ENCODE measurements at regions not wholly inside any gene's neighbourhood (a gene's known extent, or its start where the extent isn't known, plus 50 kb on each side); places are given as distances from the start of the nearest gene placed in this dataset.

DNA sequence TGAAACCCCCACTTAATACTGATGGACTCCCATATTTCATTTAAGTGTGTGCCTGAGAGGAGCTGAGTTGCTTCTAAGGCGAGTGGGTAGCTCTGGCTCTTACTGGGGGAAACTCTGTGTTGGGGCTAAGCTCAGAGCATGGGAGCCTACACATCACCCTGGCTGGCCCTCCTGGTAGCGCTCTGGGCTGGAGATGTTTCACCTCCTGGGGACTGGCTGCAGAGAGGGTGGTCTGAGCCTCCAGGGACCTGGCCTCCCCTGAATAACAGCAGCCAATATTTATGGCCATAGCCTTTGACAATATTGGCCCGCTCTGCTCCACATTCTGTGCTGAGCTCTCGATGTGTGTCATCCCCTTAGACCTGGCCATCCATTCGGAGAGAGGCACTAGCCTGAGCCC, 316.5 kb downstream of the ZNF536 start:
- no peak overlapping the region for H3K27ac Mint-ChIP-seq
- no peak overlapping the region for H2BK20ac ChIP-seq (ENCODE audit: low read depth, low read length, poor library complexity, severe bottlenecking)
- H4K20me1 ChIP-seq (ENCODE audit: control insufficient read depth, insufficient read depth, insufficient read length), result no peaks in the 10 kb centered on the region
- no peak overlapping the region for H2AK5ac ChIP-seq (ENCODE audit: insufficient read length, low read length)
- H4K5ac ChIP-seq (ENCODE audit: insufficient read length, low read depth, low read length), result no peak overlapping the region
- no peaks in the 10 kb centered on the region for H3K9me3 ChIP-seq (ENCODE audit: control insufficient read depth, low read depth, low read length)
- no peak overlapping the region for H3K18ac ChIP-seq (ENCODE audit: insufficient read length, low read depth, low read length)
- no peak overlapping the region for H2BK120ac ChIP-seq (ENCODE audit: low read depth, low read length, poor library complexity, severe bottlenecking)
- no peaks in the 10 kb centered on the region for H3K36me3 Mint-ChIP-seq (ENCODE audit: insufficient read depth in 1 of 3, low read depth in 3 of 3)
- H3K4me1 Mint-ChIP-seq, result peaks cover 50 to 51% of the 10 kb centered on the region in 2 experiments
- TF ChIP-seq, protein P1, sequence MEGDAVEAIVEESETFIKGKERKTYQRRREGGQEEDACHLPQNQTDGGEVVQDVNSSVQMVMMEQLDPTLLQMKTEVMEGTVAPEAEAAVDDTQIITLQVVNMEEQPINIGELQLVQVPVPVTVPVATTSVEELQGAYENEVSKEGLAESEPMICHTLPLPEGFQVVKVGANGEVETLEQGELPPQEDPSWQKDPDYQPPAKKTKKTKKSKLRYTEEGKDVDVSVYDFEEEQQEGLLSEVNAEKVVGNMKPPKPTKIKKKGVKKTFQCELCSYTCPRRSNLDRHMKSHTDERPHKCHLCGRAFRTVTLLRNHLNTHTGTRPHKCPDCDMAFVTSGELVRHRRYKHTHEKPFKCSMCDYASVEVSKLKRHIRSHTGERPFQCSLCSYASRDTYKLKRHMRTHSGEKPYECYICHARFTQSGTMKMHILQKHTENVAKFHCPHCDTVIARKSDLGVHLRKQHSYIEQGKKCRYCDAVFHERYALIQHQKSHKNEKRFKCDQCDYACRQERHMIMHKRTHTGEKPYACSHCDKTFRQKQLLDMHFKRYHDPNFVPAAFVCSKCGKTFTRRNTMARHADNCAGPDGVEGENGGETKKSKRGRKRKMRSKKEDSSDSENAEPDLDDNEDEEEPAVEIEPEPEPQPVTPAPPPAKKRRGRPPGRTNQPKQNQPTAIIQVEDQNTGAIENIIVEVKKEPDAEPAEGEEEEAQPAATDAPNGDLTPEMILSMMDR (conservative IDR thresholded peaks at IDR 0.05), result no peak
- no peak overlapping the region for H3K4me2 ChIP-seq (ENCODE audit: insufficient read depth, insufficient read length, low read length)
- no peak overlapping the region for H3K4ac ChIP-seq (ENCODE audit: low read depth, low read length)
- H3K79me2 ChIP-seq (ENCODE audit: insufficient read depth, low read length), result no peaks in the 10 kb centered on the region
- H3K4me1 ChIP-seq (ENCODE audit: insufficient read depth, low read length), result peaks cover 3% of the 10 kb centered on the region; the same call in 1 of the 2 replicates
- H3K9ac ChIP-seq (ENCODE audit: extremely low read depth, insufficient read length, low read length), result no peak overlapping the region
- H2BK5ac ChIP-seq (ENCODE audit: insufficient read length, low read length), result no peak overlapping the region
- no CpG with 5 or more reads among the region's 5 CpGs for WGBS (ENCODE audit: extremely low coverage, insufficient read length, low lambda C conversion rate)
- H3K9me3 Mint-ChIP-seq, result no peaks in the 10 kb centered on the region
- H3T11ph ChIP-seq (ENCODE audit: low read length), result no peak overlapping the region
- H3K27me3 Mint-ChIP-seq (ENCODE audit: low read depth), result no peaks in the 10 kb centered on the region
- H3K23me2 ChIP-seq (ENCODE audit: insufficient read length, low read depth, low read length, poor library complexity, severe bottlenecking), result no peaks in the 10 kb centered on the region
- no peak overlapping the region for H4K91ac ChIP-seq (ENCODE audit: insufficient read length, low read depth, low read length)
- H4K8ac ChIP-seq (replicated peaks; ENCODE audit: insufficient read length, low read depth, low read length), result no peak overlapping the region
- no peaks in the 10 kb centered on the region for H3K79me1 ChIP-seq (ENCODE audit: insufficient read depth, low read depth, low read length, poor library complexity, severe bottlenecking)
- DNase-seq, result no peak
- no peaks in the 10 kb centered on the region for H3K27me3 ChIP-seq (ENCODE audit: insufficient read depth, low read length)
- H2AFZ ChIP-seq (ENCODE audit: low read length), result no peak overlapping the region
- no peak overlapping the region for H3K27ac ChIP-seq (ENCODE audit: insufficient read length, low read depth, low read length)
- H2BK12ac ChIP-seq (ENCODE audit: insufficient read length, low read depth, low read length), result no peak overlapping the region
- no peak overlapping the region for H3K4me3 Mint-ChIP-seq
- no peak overlapping the region for H3K23ac ChIP-seq (ENCODE audit: insufficient read length, low read depth, low read length)
- no peak overlapping the region for H2BK15ac ChIP-seq (ENCODE audit: low read depth, low read length)
- no peak overlapping the region for H3K14ac ChIP-seq (ENCODE audit: insufficient read depth, low read length)
- H3K56ac ChIP-seq (ENCODE audit: insufficient read length, low read depth, low read length), result no peak overlapping the region

Data from H9 (cell line).